H9 (cell line): ENCODE measurements at regions not wholly inside any gene's neighbourhood (a gene's known extent, or its start where the extent isn't known, plus 50 kb on each side); places are given as distances from the start of the nearest gene placed in this dataset.

ENCODE experiments used
- DNase-seq: peaks from one replicate; pipeline ENCODE4 v3.0.0-alpha.2; 2017
- H2AFZ ChIP-seq: one replicate; pipeline ENCODE4 v1.6.1; 2013; ENCODE audit warnings: mild to moderate bottlenecking, low read length, control low read depth, moderate library complexity
- H2AK5ac ChIP-seq: 2 replicates; pipeline ENCODE4 v1.6.1; 2013; ENCODE audit warnings: low read length, control low read depth, mixed read lengths; ENCODE audit not compliant: insufficient read length
- H2BK120ac ChIP-seq: one replicate; pipeline ENCODE4 v1.6.1; 2013; ENCODE audit warnings: low read depth, mild to moderate bottlenecking, low read length, control low read depth, inconsistent platforms; ENCODE audit not compliant: poor library complexity, severe bottlenecking
- H2BK12ac ChIP-seq: 2 replicates; pipeline ENCODE4 v1.6.1; 2013; ENCODE audit warnings: low read length, control low read depth, mixed read lengths, low read depth; ENCODE audit not compliant: insufficient read length
- H2BK15ac ChIP-seq: 2 replicates; pipeline ENCODE4 v1.6.1; 2013; ENCODE audit warnings: low read depth, low read length, control low read depth
- H2BK20ac ChIP-seq: one replicate; pipeline ENCODE4 v1.6.1; 2013; ENCODE audit warnings: low read depth, mild to moderate bottlenecking, low read length, control low read depth, inconsistent platforms; ENCODE audit not compliant: poor library complexity, severe bottlenecking
- H2BK5ac ChIP-seq: 2 replicates; pipeline ENCODE4 v1.6.1; 2013; ENCODE audit warnings: low read length, control low read depth, mixed read lengths; ENCODE audit not compliant: insufficient read length
- H3K14ac ChIP-seq: 2 replicates; pipeline ENCODE4 v1.6.1; 2013; ENCODE audit warnings: low read length, control low read depth; ENCODE audit not compliant: insufficient read depth
- H3K18ac ChIP-seq: 2 replicates; pipeline ENCODE4 v1.6.1; 2013; ENCODE audit warnings: low read depth, mild to moderate bottlenecking, mixed read lengths, low read length, control low read depth; ENCODE audit not compliant: insufficient read length
- H3K23ac ChIP-seq: 2 replicates; pipeline ENCODE4 v1.6.1; 2013; ENCODE audit warnings: low read length, control low read depth, mixed read lengths, low read depth; ENCODE audit not compliant: insufficient read length
- H3K23me2 ChIP-seq: 2 replicates; pipeline ENCODE4 v1.6.1; 2013; ENCODE audit warnings: low read depth, mild to moderate bottlenecking, mixed read lengths, low read length, control low read depth; ENCODE audit not compliant: insufficient read length, poor library complexity, severe bottlenecking
- H3K27ac ChIP-seq: 2 replicates; pipeline ENCODE4 v1.5.1; 2013; ENCODE audit warnings: low read length, control low read depth, mixed read lengths, low read depth; ENCODE audit not compliant: insufficient read length
- H3K27me3 ChIP-seq: 2 replicates; pipeline ENCODE4 v1.6.1; 2013; ENCODE audit warnings: low read length, control low read depth, inconsistent platforms; ENCODE audit not compliant: insufficient read depth
- H3K4ac ChIP-seq: 2 replicates; pipeline ENCODE4 v1.6.1; 2013; ENCODE audit warnings: low read depth, mild to moderate bottlenecking, control low read depth, inconsistent platforms, low read length, moderate library complexity
- H3K4me1 ChIP-seq: 2 replicates; pipeline ENCODE4 v1.6.1; 2013; ENCODE audit warnings: low read length, control low read depth, inconsistent platforms; ENCODE audit not compliant: insufficient read depth
- H3K4me2 ChIP-seq: 2 replicates; pipeline ENCODE4 v1.6.1; 2013; ENCODE audit warnings: low read length, control low read depth, mixed read lengths; ENCODE audit not compliant: insufficient read length, insufficient read depth
- H3K56ac ChIP-seq: 2 replicates; pipeline ENCODE4 v1.6.1; 2013; ENCODE audit warnings: low read depth, mild to moderate bottlenecking, mixed read lengths, low read length, control low read depth; ENCODE audit not compliant: insufficient read length
- H3K79me1 ChIP-seq: 2 replicates; pipeline ENCODE4 v1.6.1; 2013; ENCODE audit warnings: low read depth, mild to moderate bottlenecking, moderate library complexity, low read length, control low read depth, inconsistent platforms; ENCODE audit not compliant: insufficient read depth, poor library complexity, severe bottlenecking
- H3K79me2 ChIP-seq: 2 replicates; pipeline ENCODE4 v1.6.1; 2013; ENCODE audit warnings: low read length, control low read depth, inconsistent platforms; ENCODE audit not compliant: insufficient read depth
- H3K9ac ChIP-seq: 2 replicates; pipeline ENCODE4 v1.6.1; 2013; ENCODE audit warnings: low read length, control low read depth, mixed read lengths; ENCODE audit not compliant: insufficient read length; ENCODE audit errors: extremely low read depth
- H3K9me3 ChIP-seq: one replicate; pipeline ENCODE4 v1.6.1; 2013; ENCODE audit warnings: low read depth, low read length, inconsistent platforms; ENCODE audit not compliant: control insufficient read depth
- H3T11ph ChIP-seq: one replicate; pipeline ENCODE4 v1.6.1; 2013; ENCODE audit warnings: mild to moderate bottlenecking, low read length, control low read depth, inconsistent platforms
- H4K20me1 ChIP-seq: one replicate; pipeline ENCODE4 v1.6.1; 2013; ENCODE audit not compliant: control insufficient read depth, insufficient read length, insufficient read depth
- H4K5ac ChIP-seq: 2 replicates; pipeline ENCODE4 v1.6.1; 2013; ENCODE audit warnings: low read depth, mild to moderate bottlenecking, mixed read lengths, low read length, control low read depth; ENCODE audit not compliant: insufficient read length
- H4K8ac ChIP-seq: replicated peaks from 2 replicates; pipeline ENCODE4 v1.6.1; 2013; ENCODE audit warnings: low read length, control low read depth, mixed read lengths, low read depth; ENCODE audit not compliant: insufficient read length
- H4K91ac ChIP-seq: 2 replicates; pipeline ENCODE4 v1.6.1; 2013; ENCODE audit warnings: low read depth, mild to moderate bottlenecking, moderate library complexity, mixed read lengths, low read length, control low read depth; ENCODE audit not compliant: insufficient read length
- H3K27ac Mint-ChIP-seq, 3 experiments: 2 replicates in 2 of 3; 3 replicates in 1 of 3; pipeline ENCODE4 v1.8.0; 2020 to 2021; ENCODE audit warnings: mixed read lengths in 3 of 3, mild to moderate bottlenecking in 1 of 3, moderate library complexity in 1 of 3
- H3K27me3 Mint-ChIP-seq: 2 replicates; pipeline ENCODE4 v1.8.0; 2021; ENCODE audit warnings: low read depth, mild to moderate bottlenecking, moderate library complexity, mixed read lengths
- H3K36me3 Mint-ChIP-seq, 3 experiments: 2 replicates in 2 of 3; 3 replicates in 1 of 3; pipeline ENCODE4 v1.8.0; 2020 to 2021; ENCODE audit warnings: low read depth in 3 of 3, mixed read lengths in 3 of 3; ENCODE audit not compliant: insufficient read depth in 1 of 3
- H3K4me1 Mint-ChIP-seq, 2 experiments: 2 replicates each; pipeline ENCODE4 v1.8.0; 2020; ENCODE audit warnings: mixed read lengths in 2 of 2
- H3K4me3 Mint-ChIP-seq, 2 experiments: 2 replicates in 1 of 2; 3 replicates in 1 of 2; pipeline ENCODE4 v1.8.0; 2020 to 2021; ENCODE audit warnings: mild to moderate bottlenecking in 2 of 2, mixed read lengths in 2 of 2, moderate library complexity in 1 of 2
- H3K9me3 Mint-ChIP-seq, 2 experiments: 2 replicates in 1 of 2; 3 replicates in 1 of 2; pipeline ENCODE4 v1.8.0; 2020; ENCODE audit warnings: mild to moderate bottlenecking in 2 of 2, mixed read lengths in 2 of 2, moderate library complexity in 1 of 2
- CTCF ChIP-seq: fragments of 200-600 bp; sonication (generic); conservative IDR thresholded peaks from 3 replicates; pipeline ENCODE4 v1.8.0; 2021; ENCODE audit warnings: antibody characterized with exemption, mild to moderate bottlenecking
- WGBS: extraction: QIAGEN DNeasy Blood & Tissue Kit; methylation state at CpG from one replicate; pipeline ENCODE4 v1.1.7; 2013; ENCODE audit warnings: missing lambda C conversion rate, low lambda C conversion rate, mixed read lengths; ENCODE audit not compliant: insufficient read length; ENCODE audit errors: extremely low coverage; 5-methylcytosine and 5-hydroxymethylcytosine counted together

- Histone ChIP-seq H3K14ac (no peak overlapping the region), H2BK12ac (no peak overlapping the region), H2BK15ac (no peak overlapping the region), H2AFZ (no peak overlapping the region), H4K91ac (no peak overlapping the region), H3K27me3 (no peaks in the 10 kb centered on the region), H2BK5ac (no peak overlapping the region), H3K4me1 (no peaks in the 10 kb centered on the region), H3K27ac (no peak overlapping the region), H3K56ac (no peak overlapping the region), H2AK5ac (no peak overlapping the region), H3K23ac (no peak overlapping the region), H3K18ac (no peak overlapping the region), H3K79me2 (no peaks in the 10 kb centered on the region), H3K4ac (no peak overlapping the region), H4K20me1 (no peaks in the 10 kb centered on the region), H2BK20ac (no peak overlapping the region), H3K79me1 (no peaks in the 10 kb centered on the region), H3K23me2 (no peaks in the 10 kb centered on the region), H3T11ph (no peak overlapping the region), H3K4me2 (no peak overlapping the region), H3K9me3 (no peaks in the 10 kb centered on the region), H3K9ac (no peak overlapping the region), H2BK120ac (no peak overlapping the region), H4K8ac (no peak overlapping the region), H4K5ac (no peak overlapping the region)
- no peak overlapping the region; a peak in 1 of 5 replicates for H3K4me3 Mint-ChIP-seq
- no peak overlapping the region for H3K27ac Mint-ChIP-seq
- no peak for DNase-seq
- H3K4me1 Mint-ChIP-seq, result peaks cover 2 to 14% of the 10 kb centered on the region in 2 experiments; a peak in 3 of 4 replicates
- no peak for TF ChIP-seq CTCF
- no peaks in the 10 kb centered on the region for H3K36me3 Mint-ChIP-seq
- peaks cover 4% of the 10 kb centered on the region for H3K27me3 Mint-ChIP-seq
- no peaks in the 10 kb centered on the region for H3K9me3 Mint-ChIP-seq
- WGBS, result no CpG with 5 or more reads among the region's 2 CpGs
Observed at GRCh38 chr1:30382496-30382895, 340.9 kb downstream of the MATN1 start.
